ENCODE measurements at regions not wholly inside any gene's neighbourhood (a gene's known extent, or its start where the extent isn't known, plus 50 kb on each side); places are given as distances from the start of the nearest gene placed in this dataset.

DNA sequence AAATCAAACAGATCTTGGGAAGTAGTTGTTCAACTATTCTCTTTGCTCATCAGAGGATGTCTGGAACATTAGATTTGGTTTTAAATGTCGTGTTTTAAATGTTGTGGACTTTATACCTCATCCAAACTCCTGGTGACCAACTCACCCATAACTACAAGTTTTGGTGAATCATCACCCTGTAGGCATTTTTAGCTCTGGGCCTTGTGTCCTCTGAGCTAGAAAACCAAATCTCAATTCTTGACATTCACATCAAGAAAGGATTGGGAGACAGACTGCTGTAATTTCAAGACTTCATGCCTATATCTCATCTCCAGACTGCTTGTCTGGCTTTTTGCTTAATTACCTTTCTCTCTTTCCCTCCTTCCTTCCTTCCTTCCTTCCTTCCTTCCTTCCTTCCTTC is 228.5 kb upstream of the ROBO2 start:
- no CpG with 5 or more reads among the region's 1 CpG for WGBS (ENCODE audit: insufficient coverage)
- H4K20me1 ChIP-seq (ENCODE audit: insufficient read depth, low read length): no peaks in the 10 kb centered on the region
- Mint-ChIP-seq H3K27ac (no peak overlapping the region), H3K4me1 (no peaks in the 10 kb centered on the region), H3K9me3 (peaks cover 0 to 4% (median 2%) of the 10 kb centered on the region in 7 donors), H3K4me3 (no peak overlapping the region), H3K27me3 (ENCODE audit: low read depth in 3 of 3) (no peaks in the 10 kb centered on the region), H3K36me3 (no peaks in the 10 kb centered on the region)
- no peak overlapping the region for H3K4me2 ChIP-seq (replicated peaks; ENCODE audit: extremely low read depth, low read length, poor library complexity, severe bottlenecking)
- no peaks in the 10 kb centered on the region for H3K27me3 ChIP-seq (ENCODE audit: control insufficient read depth in 2 of 2, insufficient read depth in 2 of 2, low read length in 2 of 2)
- no peak for DNase-seq
- H3K4me1 ChIP-seq (ENCODE audit: control insufficient read depth in 1 of 2, insufficient read depth in 2 of 2, low read length in 2 of 2): no peaks in the 10 kb centered on the region
- no peak overlapping the region for H3K9ac ChIP-seq (ENCODE audit: insufficient read depth, low read length, poor library complexity, severe bottlenecking)
- H3K27ac ChIP-seq (ENCODE audit: low read depth in 1 of 2, low read length in 2 of 2): no peak overlapping the region
- TF ChIP-seq, protein P1, sequence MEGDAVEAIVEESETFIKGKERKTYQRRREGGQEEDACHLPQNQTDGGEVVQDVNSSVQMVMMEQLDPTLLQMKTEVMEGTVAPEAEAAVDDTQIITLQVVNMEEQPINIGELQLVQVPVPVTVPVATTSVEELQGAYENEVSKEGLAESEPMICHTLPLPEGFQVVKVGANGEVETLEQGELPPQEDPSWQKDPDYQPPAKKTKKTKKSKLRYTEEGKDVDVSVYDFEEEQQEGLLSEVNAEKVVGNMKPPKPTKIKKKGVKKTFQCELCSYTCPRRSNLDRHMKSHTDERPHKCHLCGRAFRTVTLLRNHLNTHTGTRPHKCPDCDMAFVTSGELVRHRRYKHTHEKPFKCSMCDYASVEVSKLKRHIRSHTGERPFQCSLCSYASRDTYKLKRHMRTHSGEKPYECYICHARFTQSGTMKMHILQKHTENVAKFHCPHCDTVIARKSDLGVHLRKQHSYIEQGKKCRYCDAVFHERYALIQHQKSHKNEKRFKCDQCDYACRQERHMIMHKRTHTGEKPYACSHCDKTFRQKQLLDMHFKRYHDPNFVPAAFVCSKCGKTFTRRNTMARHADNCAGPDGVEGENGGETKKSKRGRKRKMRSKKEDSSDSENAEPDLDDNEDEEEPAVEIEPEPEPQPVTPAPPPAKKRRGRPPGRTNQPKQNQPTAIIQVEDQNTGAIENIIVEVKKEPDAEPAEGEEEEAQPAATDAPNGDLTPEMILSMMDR (IDR thresholded peaks at IDR 0.05): no peak
- intact Hi-C loops (cut with micrococcal nuclease): no loop called here
- H3K4me3 ChIP-seq (replicated peaks in 1 of 3; ENCODE audit: low read depth in 2 of 3, low read length in 3 of 3): no peak overlapping the region
- no peaks in the 10 kb centered on the region for H3K9me3 ChIP-seq (replicated peaks in 1 of 2; ENCODE audit: control insufficient read depth in 1 of 2, insufficient read depth in 1 of 2, low read length in 2 of 2)
- H2AFZ ChIP-seq (ENCODE audit: insufficient read depth, low read depth, low read length, poor library complexity, severe bottlenecking): no peak overlapping the region
- no peaks in the 10 kb centered on the region for H3K79me2 ChIP-seq (ENCODE audit: insufficient read depth, low read length)
- H3K36me3 ChIP-seq (replicated peaks in 1 of 2; ENCODE audit: control insufficient read depth in 1 of 2, insufficient read depth in 2 of 2, low read length in 2 of 2): no peaks in the 10 kb centered on the region

DNA sequence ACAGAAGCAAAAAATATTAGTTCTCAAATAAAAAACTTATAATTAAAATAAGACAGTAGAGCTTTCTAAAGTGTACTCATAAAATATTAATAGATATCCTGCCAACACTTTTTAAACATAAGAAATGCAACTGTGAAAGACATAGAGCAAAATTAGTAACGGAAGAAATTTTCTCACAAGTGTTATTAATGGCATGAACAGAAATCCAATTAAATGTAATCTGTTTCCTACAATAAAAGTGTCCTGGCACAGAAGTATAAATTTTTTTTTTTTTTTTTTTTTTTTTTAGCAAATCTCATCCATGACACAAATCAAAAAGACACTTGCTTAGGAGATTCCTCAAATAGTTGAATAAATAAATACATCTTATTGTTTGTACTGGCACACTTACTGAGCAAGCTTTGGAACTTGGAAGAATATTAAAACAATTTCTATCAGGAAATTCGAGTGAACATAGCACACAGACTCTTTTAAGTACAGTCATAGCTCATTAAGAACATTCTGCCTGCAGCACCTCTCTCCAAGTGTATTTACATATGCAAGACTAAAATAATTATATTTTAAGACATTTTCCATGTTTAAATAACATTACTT is 227.2 kb upstream of the ROBO2 start:
- DNase-seq: no peak
- no CpG with 5 or more reads among the region's 2 CpGs for WGBS (ENCODE audit: insufficient coverage)
- H3K27me3 Mint-ChIP-seq (ENCODE audit: low read depth in 3 of 3): no peaks in the 10 kb centered on the region
- TF ChIP-seq, protein P1 (IDR thresholded peaks at IDR 0.05): no peak
- H3K9me3 Mint-ChIP-seq: peaks cover 0 to 4% (median 2%) of the 10 kb centered on the region in 7 donors
- H3K27ac Mint-ChIP-seq: no peak overlapping the region
- no peak overlapping the region for H3K4me3 Mint-ChIP-seq
- Histone ChIP-seq H3K79me2 (ENCODE audit: insufficient read depth, low read length) (no peaks in the 10 kb centered on the region), H3K27ac (ENCODE audit: low read depth in 1 of 2, low read length in 2 of 2) (no peak overlapping the region), H3K4me2 (replicated peaks; ENCODE audit: extremely low read depth, low read length, poor library complexity, severe bottlenecking) (no peak overlapping the region), H3K36me3 (replicated peaks in 1 of 2; ENCODE audit: control insufficient read depth in 1 of 2, insufficient read depth in 2 of 2, low read length in 2 of 2) (no peaks in the 10 kb centered on the region), H3K9me3 (replicated peaks in 1 of 2; ENCODE audit: control insufficient read depth in 1 of 2, insufficient read depth in 1 of 2, low read length in 2 of 2) (no peaks in the 10 kb centered on the region), H3K9ac (ENCODE audit: insufficient read depth, low read length, poor library complexity, severe bottlenecking) (no peak overlapping the region), H2AFZ (ENCODE audit: insufficient read depth, low read depth, low read length, poor library complexity, severe bottlenecking) (no peak overlapping the region), H4K20me1 (ENCODE audit: insufficient read depth, low read length) (no peaks in the 10 kb centered on the region), H3K27me3 (ENCODE audit: control insufficient read depth in 2 of 2, insufficient read depth in 2 of 2, low read length in 2 of 2) (no peaks in the 10 kb centered on the region), H3K4me1 (ENCODE audit: control insufficient read depth in 1 of 2, insufficient read depth in 2 of 2, low read length in 2 of 2) (no peaks in the 10 kb centered on the region), H3K4me3 (replicated peaks in 1 of 3; ENCODE audit: low read depth in 2 of 3, low read length in 3 of 3) (no peak overlapping the region)
- no peaks in the 10 kb centered on the region for H3K36me3 Mint-ChIP-seq
- intact Hi-C loops (cut with micrococcal nuclease): no loop called here
- H3K4me1 Mint-ChIP-seq: no peaks in the 10 kb centered on the region
